Cerebellar nuclear complex (tissue), 1 donor: ENCODE measurements at regions not wholly inside any gene's neighbourhood (a gene's known extent, or its start where the extent isn't known, plus 50 kb on each side); places are given as distances from the start of the nearest gene placed in this dataset.

Experiments used
- DNase-seq, 2 experiments: peaks; one replicate each; lab custom pipeline; 2025; lab: John Stamatoyannopoulos, UW

DNA sequence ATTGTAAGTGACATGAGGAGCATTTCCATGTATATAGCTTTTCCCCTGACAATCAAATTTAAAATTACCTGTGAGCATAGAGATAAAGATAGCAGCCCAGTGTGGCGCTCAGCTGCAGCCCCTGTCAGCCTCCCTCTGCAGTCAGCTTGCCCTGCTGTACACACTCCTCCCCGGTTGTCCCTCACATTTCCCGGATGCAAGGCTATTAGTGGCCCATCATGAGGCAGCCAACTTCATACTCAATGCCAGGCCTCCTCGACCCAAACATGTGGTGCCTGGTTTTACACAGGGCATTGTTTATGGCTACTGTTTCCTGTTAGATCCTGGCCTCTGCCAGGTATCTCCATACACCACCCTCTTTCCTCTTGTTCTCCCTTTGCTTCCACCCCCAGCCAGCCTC, 116.1 kb upstream of the SH3BP4 start:
- DNase-seq: no peak

DNA sequence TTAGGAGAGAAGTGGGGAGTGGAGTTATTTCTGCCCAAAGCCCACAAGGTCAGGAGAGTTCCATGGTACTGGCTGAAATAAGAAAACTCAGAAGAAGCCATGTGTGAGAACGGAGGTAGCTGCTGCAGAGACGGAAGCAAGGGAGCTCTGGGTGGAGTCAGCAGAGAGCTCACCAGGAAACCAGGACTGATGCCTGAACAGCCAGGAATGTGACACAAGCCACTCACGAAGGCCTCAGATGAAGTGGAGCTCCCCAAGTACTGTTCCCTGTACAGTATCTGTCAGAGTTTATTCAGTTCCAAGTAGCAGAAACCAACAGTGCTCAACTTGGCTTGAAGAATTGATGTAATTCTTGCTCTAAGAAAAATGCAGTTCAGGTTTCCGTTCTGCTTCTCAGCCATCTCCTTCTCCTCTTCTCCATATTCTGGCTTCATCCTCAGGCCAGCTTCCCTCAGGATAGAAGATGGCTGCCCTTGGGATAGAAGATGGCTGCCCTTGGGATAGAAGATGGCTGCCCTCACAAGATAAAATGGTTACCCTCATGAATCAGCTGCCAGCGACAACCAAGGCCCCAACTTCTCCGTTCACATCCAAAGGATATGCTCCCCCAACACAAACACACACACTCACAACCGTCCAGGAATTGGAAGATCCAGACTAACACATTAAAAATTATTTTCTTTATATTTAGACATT, 117.4 kb upstream of the SH3BP4 start:
- no peak for DNase-seq

DNA sequence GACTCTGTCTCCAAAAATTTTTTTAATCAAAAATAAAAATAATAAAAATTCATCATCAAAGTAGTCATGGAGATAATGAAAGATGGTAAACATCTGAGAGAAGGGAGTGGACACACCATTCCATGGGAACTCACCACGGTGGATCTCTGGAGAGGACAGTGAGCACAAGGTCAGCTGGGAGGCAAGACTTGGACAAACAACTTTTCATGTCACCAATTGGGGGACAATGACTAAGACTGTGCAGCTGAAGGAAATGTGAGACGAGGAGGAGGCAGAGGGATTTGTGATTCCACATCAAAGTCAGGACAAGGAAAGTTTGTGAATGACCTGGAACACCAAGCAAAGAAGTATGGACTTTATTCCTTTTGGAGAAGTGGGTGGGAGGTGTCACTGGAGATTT, 121.0 kb upstream of the SH3BP4 start:
- no peak for DNase-seq

DNA sequence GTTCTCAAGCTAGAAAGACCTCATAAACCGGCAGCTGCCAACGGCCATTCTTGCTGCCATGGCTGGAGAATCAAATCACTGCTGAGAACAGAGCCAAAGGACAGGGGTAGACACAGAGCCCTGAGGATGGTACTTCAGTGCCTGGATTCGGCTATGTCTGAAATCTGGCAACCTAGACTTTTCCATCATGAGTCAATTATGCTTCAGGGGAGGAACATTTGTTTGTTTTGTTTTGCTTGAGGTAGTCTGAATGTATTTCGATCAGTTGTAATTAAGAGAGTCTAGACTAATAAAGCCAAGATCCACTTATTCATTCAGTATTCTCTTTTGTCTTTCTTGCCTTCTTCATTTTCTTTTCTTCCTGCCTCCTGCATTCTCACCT, 122.8 kb upstream of the SH3BP4 start:
- no peak for DNase-seq

DNA sequence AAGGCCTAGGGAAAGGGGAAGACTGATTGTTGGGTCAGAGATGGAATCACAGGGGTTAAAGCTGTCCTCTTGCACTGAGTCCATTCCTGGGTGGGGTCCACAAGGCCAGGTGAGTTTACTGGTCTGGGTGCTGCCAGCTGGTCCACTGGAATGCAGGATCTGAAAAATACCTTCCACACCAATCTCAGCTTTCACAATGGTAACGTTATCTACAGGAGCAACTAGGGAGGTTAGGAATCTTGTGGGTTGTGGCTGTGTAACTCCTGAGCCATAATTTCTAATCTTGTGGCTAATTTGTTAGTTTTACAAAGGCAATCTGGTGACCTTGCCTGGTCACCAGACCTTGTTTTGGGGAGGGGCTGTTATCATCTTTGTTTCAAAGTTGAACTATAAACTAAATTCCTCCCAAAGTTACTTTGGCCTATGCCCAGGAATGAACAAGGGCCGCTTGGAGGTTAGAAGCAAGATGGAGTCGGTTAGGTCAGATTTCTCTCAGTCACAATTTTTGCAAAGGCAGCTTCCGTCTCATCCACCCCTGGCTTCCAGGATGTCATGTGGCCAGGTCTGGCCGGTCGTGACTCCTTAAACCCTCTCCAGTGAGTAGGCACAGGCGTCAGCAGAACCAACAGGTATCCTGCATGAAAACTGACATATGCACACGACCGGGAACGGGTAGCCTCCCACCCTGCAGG, 123.3 kb upstream of the SH3BP4 start:
- DNase-seq: no peak

DNA sequence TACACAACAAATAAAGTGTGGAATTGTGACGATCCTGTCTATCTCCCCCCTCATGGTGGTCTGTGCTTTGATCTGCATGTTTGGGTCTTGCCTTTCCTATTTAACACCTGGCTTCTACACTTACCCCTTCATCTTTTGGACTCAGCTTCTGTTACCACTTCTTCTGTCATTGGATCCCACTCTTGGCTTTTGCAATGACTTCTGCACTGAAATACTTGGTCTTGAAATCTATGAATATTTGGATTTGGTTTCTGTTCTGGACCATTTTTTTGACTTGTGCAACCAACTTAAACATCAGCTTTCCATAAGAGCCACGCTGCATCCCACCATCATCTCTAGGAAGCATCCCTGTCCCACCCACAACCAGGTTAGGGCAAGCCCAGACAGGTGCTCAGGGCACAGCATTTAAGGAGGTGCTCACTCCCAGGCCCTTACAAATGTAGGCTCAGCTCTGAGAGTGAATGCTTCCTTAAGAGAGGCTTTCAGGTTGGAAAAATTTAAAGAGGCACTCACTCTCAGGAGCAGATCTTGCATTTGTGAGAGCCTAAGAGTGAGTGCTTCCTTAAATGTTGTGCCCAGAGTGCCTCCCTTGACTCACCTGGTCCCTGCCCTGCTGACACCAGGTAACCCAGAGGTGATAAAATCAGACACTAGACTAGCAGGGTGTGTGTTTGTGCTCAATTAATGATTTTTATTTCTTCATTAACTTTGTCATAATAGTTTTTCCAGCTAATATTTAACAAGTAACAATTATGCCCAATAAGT, 124.5 kb upstream of the SH3BP4 start:
- DNase-seq: no peak

DNA sequence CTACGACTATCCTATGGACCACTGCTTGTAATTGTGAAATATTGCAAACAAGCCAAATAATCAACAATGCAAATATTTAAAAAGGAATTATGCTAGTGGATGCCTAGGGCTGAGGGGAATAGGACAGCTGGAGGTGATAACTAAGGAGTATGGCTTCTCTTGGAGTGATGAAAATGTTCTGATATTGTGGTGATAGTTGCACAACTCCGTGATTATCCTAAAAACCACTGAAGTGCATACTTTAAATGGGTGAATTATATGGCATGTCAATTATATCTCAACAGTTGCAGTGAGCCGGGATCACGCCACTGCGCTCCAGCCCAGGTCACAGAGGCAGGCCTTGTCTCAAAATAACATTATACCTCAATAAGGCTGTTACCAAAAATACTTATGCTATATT, 125.1 kb upstream of the SH3BP4 start:
- DNase-seq: no peak

DNA sequence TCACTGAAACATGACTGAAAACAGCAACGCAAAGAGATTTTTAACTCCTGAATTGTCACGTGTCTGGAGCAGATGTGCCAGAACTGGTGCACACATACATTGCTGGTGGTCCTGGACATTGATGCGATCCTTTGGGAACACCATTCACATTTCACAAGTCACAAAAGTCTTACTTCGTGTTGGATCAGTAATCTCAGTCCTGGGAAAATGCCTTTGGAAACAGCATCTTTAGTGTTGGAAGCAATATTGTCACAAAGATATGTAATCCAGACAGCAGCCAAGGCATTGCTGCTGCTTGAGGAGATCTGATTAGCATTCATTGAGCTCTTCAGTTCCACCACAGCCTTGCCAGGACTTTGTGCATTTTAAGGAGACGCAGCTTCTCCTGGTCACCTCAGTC, 126.2 kb upstream of the SH3BP4 start:
- no peak for DNase-seq

DNA sequence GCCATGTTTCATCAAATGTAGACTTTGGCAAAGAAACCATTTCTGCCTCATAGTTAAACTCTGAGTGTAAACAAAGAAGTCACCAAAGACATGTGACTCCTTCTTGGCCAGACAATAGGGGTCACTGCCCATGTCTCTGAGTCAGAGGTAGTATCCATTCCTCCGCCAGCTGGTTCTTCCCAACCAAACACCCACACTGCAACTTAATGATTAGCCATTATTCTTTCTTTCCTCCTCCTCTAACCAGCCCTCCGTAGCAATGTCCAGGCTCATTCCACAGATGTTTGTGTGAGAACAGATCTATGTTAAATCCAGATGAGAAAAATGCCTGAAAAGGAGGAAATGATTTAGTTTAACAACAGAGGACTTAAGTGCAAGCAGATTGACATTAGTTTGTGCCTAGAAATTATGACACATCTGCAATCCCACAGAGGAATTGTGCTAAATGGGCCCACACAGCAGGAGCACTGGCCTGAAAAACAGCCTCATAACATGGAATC, 127.9 kb upstream of the SH3BP4 start:
- DNase-seq: no peak

DNA sequence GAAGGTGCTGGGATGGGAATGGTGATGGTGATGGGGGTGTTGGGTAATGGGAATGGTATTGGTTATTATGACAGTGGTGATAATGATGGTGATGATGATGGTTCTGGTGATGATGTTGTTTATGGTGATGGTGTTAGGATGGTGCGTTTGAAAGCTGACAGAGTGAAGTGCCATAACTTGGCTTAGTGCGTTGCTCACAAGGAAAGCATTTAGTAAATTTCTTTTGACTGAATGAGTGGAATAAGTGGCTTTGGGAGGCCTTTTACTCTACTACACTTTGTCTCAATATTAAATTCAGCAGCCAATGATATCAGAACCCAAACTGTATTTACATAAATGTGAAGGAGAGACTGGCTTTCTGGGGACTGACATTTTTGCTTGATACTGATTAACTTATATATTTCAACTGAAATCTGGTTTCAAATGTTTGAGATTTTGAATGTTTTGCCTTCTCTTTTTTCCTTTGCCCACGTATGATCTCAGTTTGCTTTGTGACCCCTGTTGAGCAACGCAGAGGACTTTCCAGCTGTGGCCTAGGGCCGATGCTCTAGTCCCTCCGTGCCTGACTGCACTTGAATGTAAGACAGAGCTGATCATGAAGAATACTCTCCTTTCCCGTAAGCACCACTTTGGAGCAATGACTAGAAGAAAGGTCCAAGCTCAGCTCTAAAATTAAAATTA, 128.5 kb upstream of the SH3BP4 start:
- DNase-seq: no peak

DNA sequence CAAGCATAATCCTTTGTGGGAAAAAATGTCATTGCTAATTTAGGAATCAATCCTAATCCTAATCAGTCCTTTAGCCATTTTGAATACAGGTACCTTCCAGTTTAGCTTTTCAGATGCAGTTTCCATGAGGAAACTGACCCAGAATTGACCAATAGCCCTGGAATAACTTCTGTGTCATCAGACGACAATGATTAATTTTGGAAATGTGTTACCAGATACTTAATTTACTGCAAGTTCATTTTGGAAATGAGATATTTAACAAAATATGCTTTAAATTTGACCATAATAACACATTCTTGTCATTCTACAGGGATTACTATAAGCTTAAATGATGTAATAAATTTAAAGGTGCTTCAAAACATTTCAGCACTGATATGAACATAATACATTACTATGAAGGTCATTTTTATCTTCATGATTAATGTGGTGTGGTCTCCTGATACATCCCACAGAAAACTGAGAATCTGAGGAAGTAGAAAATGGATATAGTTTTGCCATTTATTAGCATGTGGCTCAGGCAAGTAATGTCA, 129.8 kb upstream of the SH3BP4 start:
- no peak for DNase-seq

DNA sequence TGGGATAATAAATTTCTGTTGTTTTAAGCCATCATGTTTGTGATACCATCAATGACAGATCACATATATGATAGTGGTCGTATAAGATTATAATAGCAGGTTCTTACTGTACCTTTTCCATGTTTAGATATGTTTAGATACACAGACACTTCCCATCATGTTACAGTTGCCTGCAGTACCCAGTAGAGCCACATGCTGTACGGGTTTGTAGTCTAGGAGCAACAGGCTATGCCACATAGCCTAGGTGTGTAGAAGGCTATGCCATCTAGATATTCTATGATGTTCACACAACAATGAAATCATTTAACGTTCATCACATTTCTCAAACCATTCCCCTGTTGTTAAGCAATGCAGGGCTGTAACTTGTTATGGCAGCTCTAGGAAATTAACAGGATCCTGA, 132.9 kb upstream of the SH3BP4 start:
- DNase-seq: no peak

DNA sequence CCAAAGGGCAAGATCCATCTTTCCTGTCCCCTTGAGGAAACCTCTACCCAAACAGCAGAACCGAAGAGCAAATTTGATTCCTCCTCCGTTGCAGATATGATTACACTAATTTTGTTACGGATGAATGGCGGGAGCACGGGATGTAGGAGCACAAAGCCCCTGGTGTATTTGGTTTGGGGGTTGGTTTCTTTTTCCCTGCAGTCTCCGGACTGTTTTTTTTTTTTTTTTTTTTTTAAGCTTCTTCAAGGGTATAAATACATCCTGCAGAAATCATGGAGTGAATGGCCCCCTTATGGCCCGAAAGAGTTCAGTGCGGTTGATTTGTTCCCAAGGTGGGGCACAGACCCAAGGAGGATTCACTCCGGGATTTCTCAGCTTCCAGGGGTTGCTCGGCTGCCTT, 135.3 kb upstream of the SH3BP4 start:
- no peak for DNase-seq

DNA sequence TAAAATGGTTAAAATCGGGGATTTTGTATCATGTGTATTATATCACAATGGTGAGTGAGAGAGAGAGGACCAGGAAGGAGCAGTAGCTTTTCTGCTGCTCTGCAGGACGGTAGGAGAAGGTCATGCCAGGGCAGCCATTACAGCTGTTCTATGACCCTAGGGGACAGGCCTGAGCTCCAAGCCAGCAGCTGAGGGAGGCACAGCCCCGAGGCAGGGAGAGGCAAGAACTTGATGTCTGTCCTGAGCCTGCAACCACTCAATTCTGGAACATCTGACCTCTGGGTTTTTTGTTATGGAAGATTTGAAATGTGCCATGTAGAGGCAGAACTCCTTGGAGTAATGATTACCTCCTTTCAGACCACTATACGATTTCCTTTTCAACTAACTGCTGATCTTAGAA, 135.8 kb upstream of the SH3BP4 start:
- no peak for DNase-seq

DNA sequence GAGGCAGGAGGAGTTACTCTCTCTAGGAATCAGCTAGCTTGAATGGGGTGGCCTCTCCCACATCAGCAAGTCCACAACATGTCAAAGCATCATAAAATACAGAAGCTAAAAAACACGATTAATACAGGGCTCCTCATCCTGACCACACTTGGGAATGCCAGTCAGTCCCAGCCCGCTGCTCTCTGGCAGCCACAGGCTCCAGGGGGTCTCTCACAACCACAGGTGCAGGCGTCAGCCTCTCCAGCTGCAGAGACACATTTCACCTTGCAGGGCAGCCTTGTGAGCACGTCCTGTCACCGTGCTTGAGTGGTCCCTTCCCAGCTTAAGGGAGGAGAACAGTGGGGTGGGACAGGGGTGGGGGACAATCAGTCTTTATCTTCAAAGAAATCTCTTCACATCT, 137.4 kb upstream of the SH3BP4 start:
- no peak for DNase-seq

DNA sequence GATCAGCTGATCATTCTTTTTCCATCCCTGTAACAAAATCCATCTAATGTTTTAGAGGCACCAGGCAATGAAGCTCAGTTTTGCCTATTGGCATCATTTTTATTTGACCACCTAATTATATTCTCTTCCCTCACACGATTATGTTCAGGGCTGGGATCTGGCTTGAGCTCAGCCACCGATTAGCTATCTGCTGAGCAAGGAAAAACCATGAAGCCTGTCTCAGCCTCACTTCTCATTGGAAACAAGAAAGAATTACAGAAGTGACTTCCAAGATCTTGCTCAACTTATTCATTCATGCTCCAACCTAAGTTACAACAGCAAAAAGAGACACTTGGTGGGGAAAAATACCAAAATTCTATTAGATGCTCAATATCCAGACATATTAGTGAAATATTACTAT, 139.0 kb upstream of the SH3BP4 start:
- DNase-seq: no peak

DNA sequence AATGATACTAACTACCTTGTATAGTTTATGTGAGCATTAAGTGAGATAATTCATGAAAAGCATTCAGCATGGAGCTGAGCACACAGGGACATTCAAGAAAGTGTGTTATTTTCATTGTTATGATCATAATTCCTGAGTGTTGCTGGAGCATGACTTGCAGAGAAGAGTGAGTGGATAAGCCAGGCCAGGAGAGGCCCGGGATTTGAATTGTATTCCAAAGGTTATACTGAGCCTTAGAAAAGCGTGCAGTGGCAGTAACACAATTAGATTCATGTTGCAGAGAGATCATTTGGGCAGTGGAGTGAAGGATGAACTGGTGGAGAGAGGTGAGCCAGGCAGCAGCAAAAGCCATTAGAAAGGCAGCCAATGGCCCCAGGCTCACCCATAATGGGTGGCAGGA, 142.9 kb upstream of the SH3BP4 start:
- no peak for DNase-seq

DNA sequence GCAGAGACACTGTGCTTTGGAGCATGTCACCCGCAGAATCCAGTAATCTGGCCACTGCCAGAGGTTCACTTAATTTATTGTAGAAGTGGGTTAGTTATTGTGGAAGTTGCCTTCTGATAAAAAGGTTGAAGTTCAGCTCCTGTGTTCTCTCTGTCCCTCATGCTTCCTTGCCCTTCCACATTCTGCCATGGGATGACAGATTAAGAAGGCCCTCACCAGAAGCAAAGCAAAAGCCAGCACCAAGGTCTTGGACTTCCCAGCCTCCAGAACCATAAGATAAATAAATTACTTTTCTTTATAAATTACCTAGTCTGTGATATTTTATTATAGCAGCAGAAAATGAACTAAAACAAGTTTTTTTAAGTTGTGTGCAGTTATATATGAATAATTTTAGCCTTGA, 145.0 kb upstream of the SH3BP4 start:
- DNase-seq: no peak

DNA sequence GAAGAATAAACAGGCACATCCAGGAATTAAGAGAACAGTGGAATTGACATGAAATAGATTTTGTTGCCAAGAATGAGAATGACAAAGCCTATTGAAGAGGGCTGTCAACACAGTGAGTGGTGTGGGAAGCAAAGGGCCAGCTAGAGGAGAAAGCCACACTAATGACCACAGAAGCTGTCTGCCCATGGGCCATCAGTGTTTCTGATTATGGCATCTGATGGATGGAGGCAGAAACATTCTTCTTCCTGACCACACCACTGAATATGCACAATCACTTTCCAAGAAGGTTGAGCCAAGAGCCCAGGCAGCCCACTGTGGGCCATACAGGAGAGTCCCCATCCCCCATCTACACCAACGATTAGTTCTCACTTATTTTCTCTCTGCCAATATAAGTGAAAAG, 146.0 kb upstream of the SH3BP4 start:
- DNase-seq: no peak

DNA sequence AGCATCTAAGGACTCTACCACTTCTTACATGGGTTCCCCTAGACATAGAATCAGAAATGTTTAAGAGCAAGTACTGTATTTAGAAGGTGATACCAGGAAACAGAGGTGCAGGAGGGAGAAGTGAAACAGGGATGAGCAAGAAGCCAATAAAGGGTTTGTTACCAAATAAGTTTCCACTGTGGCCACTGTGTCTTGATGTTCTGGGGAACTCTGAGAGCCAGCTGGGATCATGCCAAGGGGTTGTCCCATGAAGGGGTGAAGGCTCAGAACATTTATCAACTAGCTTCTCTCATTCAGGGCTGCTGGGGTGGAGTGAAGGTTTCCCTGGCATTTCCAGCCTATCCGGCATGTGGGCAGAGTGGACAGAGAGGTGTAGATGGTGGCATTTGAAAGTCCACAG, 147.1 kb upstream of the SH3BP4 start:
- DNase-seq: no peak

DNA sequence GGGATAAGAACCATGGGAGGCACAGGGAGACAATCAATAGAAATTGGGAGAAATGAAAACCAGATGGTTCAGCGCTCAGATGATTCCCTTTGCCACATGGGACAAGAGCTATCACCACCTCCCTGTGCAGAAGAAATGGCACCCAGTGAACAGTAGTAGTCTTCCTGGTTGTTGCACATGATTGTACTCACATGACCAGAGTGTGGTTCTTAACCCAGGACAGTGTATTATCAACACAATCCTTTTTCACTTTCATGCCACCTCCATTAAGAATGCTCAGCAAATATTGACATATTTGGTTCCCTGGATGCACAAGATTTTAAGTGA, 149.0 kb upstream of the SH3BP4 start:
- no peak for DNase-seq

DNA sequence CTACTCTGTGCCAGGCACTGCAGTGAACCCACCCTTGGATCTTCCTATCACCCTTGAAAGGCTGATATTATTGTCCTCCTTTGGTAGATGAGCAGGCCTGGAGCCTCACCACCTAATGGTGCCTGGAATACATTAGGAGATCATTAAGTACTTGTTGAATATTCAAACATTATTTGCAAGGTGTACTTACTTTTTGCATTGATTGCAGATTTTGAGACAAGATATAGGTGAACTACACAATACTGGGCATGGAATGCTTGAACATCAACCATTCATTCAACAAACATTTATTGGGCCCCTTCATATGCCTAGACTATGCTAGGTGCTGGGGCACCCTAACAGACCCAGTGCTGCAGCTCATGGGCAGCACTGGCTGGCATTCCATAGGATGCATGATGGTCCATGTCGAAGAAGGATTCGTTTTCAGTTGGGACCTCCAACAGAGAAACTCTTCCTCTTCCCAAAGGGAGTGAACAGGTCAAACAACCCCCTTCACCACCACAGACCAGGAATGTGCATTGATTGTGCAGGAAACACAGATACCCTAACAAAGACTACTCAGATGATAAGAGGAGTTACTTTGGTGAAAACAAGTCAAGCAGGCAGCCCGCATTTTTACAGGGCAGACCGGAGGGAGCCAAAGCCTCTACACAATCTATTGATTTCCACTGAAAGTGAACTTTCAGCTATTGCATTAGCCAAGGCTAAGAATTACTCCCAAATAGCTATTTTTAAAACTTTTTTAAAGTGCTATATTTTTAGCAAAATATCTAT, 149.6 kb upstream of the SH3BP4 start:
- no peak for DNase-seq
